SJCRH30 (cell line): ENCODE measurements at regions not wholly inside any gene's neighbourhood (a gene's known extent, or its start where the extent isn't known, plus 50 kb on each side); places are given as distances from the start of the nearest gene placed in this dataset.
"Not testable (repeated sequence)": the region's sequence is repeated elsewhere in the genome, so short reads cannot be mapped to it uniquely, and the experiment has no call there.

Experiments
- DNase-seq, 2 experiments: peaks; one replicate each; pipeline ENCODE4 v3.0.0-alpha.2; 2015 to 2020
- H3K27ac ChIP-seq: fragments of 250-450 bp; sonication (Bioruptor Pico); 2 replicates; pipeline ENCODE4 v1.5.1; 2020; ENCODE audit warnings: mild to moderate bottlenecking, moderate library complexity
- H3K27me3 ChIP-seq: fragments of 250-450 bp; sonication (Bioruptor Pico); 2 replicates; pipeline ENCODE4 v1.5.1; 2020; ENCODE audit warnings: mild to moderate bottlenecking, moderate library complexity
- H3K36me3 ChIP-seq: fragments of 250-450 bp; sonication (Bioruptor Pico); 2 replicates; pipeline ENCODE4 v1.5.1; 2020; ENCODE audit warnings: mild to moderate bottlenecking, moderate library complexity
- H3K4me1 ChIP-seq: fragments of 250-450 bp; sonication (Bioruptor Pico); 2 replicates; pipeline ENCODE4 v1.5.1; 2020; ENCODE audit warnings: mild to moderate bottlenecking, moderate library complexity
- H3K4me3 ChIP-seq: fragments of 250-450 bp; sonication (Bioruptor Pico); 2 replicates; pipeline ENCODE4 v1.5.1; 2020; ENCODE audit warnings: mild to moderate bottlenecking, moderate library complexity
- H3K9me3 ChIP-seq: fragments of 250-450 bp; sonication (Bioruptor Pico); replicated peaks from 2 replicates; pipeline ENCODE4 v1.5.1; 2020; ENCODE audit warnings: mild to moderate bottlenecking, moderate library complexity

DNA sequence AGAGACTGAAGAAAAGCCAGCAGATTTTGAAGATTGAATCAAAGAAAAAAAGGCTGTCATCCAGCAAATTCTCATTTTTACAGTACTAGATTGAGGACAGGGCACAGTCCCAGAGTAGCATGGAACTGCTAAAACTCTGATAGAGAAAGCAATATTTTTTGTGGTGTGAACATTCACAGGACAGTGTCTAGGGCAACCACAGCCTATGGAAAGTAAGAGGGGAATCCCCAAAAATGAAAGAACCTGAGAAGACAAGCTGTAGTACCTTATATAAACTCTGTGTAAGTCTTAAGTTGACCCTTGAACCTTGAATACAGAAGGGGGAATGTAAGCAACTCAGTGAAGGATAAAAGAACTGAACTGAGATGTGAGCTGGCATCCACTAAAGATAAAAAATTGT lies 540.3 kb downstream of the HINT1 start:
- DNase-seq: no peak
- Histone ChIP-seq H3K4me3 (no peak overlapping the region), H3K27me3 (no peaks in the 10 kb centered on the region), H3K36me3 (no peaks in the 10 kb centered on the region), H3K9me3 (no peaks in the 10 kb centered on the region), H3K4me1 (no peaks in the 10 kb centered on the region), H3K27ac (no peak overlapping the region)

DNA sequence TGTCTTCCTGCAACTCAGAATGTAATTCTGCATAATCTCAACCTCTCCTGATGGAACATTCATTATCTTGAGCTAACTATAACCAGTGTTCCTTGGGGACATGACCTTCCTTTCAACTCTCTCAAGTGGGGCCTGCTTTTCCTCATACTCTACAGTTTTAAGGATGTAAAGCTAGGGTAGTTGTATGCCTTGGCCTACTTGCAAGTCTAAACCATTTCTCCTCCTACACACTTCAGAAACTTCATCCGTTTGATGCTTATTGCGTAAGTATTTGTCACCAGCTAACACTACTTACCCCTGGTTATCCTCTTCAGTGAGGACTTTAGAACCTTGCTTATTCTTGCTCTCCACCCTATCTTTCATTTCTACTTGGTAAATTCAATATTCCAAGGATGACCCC lies 548.9 kb downstream of the HINT1 start:
- H3K36me3 ChIP-seq: no peaks in the 10 kb centered on the region
- DNase-seq: no peak
- H3K27ac ChIP-seq: no peak overlapping the region
- no peaks in the 10 kb centered on the region for H3K4me1 ChIP-seq
- H3K27me3 ChIP-seq: no peaks in the 10 kb centered on the region
- H3K4me3 ChIP-seq: no peak overlapping the region
- no peaks in the 10 kb centered on the region; the same call in 1 of the 2 replicates for H3K9me3 ChIP-seq

DNA sequence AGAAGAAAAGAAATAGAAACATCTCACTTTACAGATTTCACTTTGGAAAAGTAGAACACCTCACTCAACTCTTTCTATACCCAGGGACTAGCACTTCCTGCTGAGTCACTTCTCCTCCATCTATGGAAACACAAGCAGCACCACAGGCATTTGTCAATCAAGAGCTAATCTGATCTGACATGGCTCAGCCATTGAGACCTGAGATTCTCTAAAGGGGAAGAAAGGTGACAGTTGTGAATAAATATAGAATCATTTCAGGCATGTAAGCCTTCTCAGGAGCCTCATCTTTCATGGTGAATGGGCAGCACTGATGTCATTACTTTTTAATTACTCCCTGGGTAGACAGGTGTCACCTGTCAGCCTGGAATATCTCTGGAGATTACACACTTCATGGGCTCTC lies 559.8 kb downstream of the HINT1 start:
- H3K27me3 ChIP-seq: no peaks in the 10 kb centered on the region
- no peak overlapping the region for H3K4me3 ChIP-seq
- H3K36me3 ChIP-seq: no peaks in the 10 kb centered on the region
- H3K4me1 ChIP-seq: peaks cover 13% of the 10 kb centered on the region
- peak; percentile 14 to 54 for DNase-seq
- peak overlapping the region; percentile 40; the same call in 1 of the 2 replicates for H3K27ac ChIP-seq
- H3K9me3 ChIP-seq: no peaks in the 10 kb centered on the region

DNA sequence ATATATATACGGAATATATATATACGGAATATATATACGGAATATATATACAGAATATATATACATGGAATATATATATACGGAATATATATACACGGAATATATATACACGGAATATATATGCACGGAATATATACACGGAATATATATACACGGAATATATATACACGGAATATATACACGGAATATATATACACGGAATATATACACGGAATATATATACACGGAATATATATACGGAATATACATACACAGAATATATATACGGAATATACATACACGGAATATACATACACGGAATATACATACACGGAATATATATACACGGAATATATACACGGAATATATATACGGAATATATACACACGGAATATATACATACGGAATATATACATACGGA lies 568.4 kb downstream of the HINT1 start:
- H3K4me1 ChIP-seq, H3K36me3 ChIP-seq, H3K27me3 ChIP-seq, H3K9me3 ChIP-seq, H3K27ac ChIP-seq, H3K4me3 ChIP-seq, DNase-seq: not testable (repeated sequence)

DNA sequence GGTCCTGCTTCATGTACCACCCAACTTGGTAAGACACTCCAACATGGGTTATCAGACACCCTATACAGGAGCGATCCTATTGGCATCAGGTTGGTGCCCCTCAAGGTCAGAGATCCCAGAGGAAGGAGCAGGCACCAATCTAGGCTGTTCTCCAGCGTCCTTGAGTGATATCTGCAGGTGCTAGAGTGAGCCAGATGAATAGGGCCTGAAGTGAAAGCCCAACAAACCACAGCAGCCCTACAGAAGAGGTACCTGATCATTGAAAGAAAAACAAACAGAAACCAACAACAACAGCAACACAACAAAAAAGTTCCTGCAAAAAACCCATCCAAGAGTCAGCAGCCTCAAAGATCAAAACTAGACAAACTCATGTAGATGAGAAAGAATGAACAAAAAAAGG lies 584.8 kb downstream of the HINT1 start:
- DNase-seq: no peak
- Histone ChIP-seq H3K4me3 (no peak overlapping the region), H3K4me1 (no peaks in the 10 kb centered on the region), H3K27me3 (no peaks in the 10 kb centered on the region), H3K27ac (no peak overlapping the region), H3K36me3 (no peaks in the 10 kb centered on the region), H3K9me3 (no peaks in the 10 kb centered on the region)

DNA sequence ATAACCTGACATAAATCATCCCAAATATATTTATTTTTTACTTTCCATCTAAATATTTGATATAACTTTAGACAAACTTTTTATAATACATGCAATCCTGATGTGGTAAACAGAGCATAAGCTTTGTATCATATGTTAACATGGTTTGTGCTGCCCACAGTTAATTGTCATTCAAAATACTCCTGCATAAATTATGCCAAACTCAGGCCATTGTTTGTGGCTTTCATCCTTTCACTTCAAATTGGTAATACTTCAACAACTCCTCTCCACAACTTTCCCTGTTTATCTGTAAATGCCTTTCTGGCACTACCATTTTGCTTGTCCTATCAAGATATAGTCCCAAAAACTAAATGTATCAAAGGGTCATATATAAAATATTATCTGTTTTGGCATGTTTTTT lies 586.7 kb downstream of the HINT1 start:
- no peak for DNase-seq
- Histone ChIP-seq H3K4me3 (no peak overlapping the region), H3K36me3 (no peaks in the 10 kb centered on the region), H3K9me3 (no peaks in the 10 kb centered on the region), H3K4me1 (no peaks in the 10 kb centered on the region; the same call in 1 of the 2 replicates), H3K27me3 (no peaks in the 10 kb centered on the region), H3K27ac (no peak overlapping the region)

DNA sequence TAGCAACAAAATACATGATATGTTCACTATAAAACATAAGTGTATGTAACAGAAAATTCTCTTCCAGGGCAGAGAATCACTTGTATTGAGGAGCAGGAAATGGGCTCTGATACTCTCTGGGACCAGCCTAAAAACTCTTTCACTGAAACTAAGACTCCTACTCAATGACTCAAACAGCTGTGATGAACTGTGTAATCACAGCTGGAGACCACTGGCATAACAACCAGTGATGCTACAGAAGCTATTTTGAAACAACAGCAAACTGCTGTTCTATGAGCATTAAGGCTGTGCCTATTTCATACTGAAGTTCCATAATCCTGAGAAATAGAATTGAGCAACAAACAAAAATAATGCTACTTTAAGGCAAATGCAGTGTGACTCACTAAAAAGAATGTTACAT lies 594.0 kb downstream of the HINT1 start:
- Histone ChIP-seq H3K9me3 (no peaks in the 10 kb centered on the region), H3K36me3 (no peaks in the 10 kb centered on the region), H3K4me1 (no peaks in the 10 kb centered on the region; the same call in 1 of the 2 replicates), H3K27ac (no peak overlapping the region), H3K27me3 (no peaks in the 10 kb centered on the region), H3K4me3 (no peak overlapping the region)
- peak in 1 of 2 experiments; percentile 29 for DNase-seq

DNA sequence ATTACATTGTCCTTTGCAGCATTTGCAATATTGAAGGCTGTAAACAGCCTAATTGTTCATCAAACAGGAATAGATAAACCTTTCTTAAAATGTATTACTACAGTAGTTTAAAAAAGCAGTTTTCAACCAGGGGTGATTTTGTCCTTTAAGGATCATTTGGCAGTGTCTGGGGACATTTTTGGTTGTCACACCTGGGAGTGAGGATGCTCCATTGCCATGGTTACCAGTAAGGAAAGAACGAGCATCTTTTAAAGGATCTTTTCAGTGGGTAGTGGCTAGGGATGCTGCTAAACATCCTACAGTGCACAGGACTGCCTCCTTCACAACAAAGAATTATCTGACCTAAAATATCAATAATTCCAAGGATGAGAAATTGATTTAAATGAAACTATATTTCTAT lies 596.3 kb downstream of the HINT1 start:
- no peak for DNase-seq
- Histone ChIP-seq H3K36me3 (no peaks in the 10 kb centered on the region), H3K4me1 (no peaks in the 10 kb centered on the region), H3K27me3 (no peaks in the 10 kb centered on the region), H3K9me3 (no peaks in the 10 kb centered on the region), H3K27ac (no peak overlapping the region), H3K4me3 (no peak overlapping the region)

DNA sequence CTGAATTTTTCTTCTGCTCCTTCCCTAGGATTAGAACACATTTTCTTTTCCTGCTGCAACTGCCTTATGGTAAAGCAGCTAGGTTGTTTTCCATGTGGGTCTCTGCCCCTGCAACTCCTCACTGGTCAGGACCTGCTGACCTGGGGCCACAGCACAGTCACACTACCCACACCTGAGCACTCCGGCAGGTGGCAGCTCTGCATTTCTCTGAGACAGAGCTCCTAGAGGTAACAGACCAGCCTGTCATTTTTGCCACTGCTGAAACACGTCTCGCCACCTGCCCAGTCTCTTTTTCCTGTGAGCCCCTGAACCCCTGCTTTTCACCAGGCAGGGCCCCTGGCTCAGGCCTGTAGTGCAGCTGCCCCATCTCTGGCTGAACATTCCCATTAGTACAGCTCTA lies 609.6 kb downstream of the HINT1 start:
- H3K36me3 ChIP-seq: no peaks in the 10 kb centered on the region
- no peaks in the 10 kb centered on the region for H3K27me3 ChIP-seq
- DNase-seq: no peak
- H3K4me3 ChIP-seq: no peak overlapping the region
- H3K9me3 ChIP-seq: peaks cover 4% of the 10 kb centered on the region; the same call in 1 of the 2 replicates
- no peak overlapping the region for H3K27ac ChIP-seq
- H3K4me1 ChIP-seq: no peaks in the 10 kb centered on the region

DNA sequence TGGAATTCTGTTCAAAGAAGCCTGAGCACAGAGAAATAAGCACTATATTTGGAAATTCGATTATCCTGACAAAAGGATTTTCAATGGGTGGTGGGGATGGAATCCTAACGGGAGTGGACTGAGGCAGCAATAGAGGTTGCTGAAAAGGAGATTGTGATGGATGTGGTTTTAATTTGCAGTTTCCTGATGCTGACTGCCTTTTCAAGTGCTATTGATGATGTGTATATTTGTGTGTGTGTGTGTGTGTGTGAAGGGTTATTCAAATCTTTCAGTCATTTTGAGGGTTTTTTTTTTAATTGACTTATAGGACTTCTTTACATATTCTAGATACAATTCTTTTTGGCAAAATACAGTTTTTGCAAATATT lies 614.5 kb downstream of the HINT1 start:
- Histone ChIP-seq H3K4me1 (0 out of 2 replicates have a peak, but pooled peaks cover 7% of the 10 kb centered on the region), H3K27ac (no peak overlapping the region), H3K27me3 (no peaks in the 10 kb centered on the region), H3K4me3 (no peak overlapping the region), H3K36me3 (no peaks in the 10 kb centered on the region), H3K9me3 (no peaks in the 10 kb centered on the region)
- no peak for DNase-seq

DNA sequence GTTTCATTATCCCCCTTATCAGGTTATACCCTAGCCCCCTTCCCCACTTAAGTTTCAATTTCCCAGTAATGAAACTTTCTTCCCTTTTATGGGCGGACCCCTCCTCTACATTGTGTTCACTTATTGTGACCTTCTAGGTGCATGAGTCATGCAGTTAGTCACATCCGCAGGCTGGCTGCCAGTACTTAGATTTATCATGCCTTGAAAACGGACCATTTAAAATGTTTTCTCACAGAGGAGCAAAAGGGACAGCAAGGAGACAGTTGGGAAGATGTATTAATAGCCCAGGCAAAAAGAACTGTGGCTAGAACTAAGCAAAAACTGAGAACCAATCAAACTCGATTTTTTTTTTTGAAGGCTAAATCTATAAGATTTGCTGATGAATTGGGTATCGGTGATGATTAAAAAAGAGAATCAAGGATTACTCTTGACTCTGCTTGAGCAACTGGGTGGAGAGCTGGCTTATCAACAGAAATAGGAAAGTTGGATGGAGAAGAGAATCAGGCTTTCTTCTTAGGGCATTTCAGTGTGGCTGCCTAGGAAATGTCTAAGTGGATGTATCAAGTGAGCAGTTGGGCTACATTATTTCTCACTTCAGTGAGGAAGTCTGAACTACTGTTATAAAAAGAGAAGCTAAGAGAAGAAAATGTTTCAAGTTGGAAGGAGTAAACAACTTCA lies 615.0 kb downstream of the HINT1 start:
- peak in 1 of 2 experiments; percentile 30 for DNase-seq
- 0 out of 2 replicates have a peak, but pooled peaks cover 7% of the 10 kb centered on the region for H3K4me1 ChIP-seq
- H3K36me3 ChIP-seq: no peaks in the 10 kb centered on the region
- H3K27ac ChIP-seq: no peak overlapping the region
- H3K4me3 ChIP-seq: no peak overlapping the region
- no peaks in the 10 kb centered on the region for H3K27me3 ChIP-seq
- no peaks in the 10 kb centered on the region for H3K9me3 ChIP-seq

DNA sequence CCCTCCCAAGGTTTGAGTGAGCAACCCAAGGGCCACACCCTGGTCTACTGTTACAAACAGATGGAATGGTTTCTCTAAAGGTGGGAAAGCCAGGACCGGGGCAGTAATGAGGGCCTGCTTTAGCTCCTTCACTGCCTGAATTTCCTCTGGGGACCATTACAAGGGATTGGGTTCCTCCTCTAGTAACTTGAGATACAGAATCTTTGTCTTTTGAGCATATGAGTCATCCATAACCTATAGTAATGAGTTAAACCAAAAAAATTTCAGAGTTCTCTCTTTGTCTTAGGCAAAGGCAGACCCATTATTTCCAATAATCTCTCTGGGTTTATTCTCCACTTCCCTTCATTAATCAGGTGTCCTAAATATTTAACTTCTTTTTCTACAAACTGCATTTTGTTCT lies 618.8 kb downstream of the HINT1 start:
- no peak overlapping the region for H3K27ac ChIP-seq
- peak in 1 of 2 experiments; percentile 11 for DNase-seq
- peaks cover 13% of the 10 kb centered on the region; the same call in 1 of the 2 replicates for H3K4me1 ChIP-seq
- no peak overlapping the region for H3K4me3 ChIP-seq
- no peaks in the 10 kb centered on the region for H3K36me3 ChIP-seq
- no peaks in the 10 kb centered on the region for H3K9me3 ChIP-seq
- H3K27me3 ChIP-seq: no peaks in the 10 kb centered on the region

DNA sequence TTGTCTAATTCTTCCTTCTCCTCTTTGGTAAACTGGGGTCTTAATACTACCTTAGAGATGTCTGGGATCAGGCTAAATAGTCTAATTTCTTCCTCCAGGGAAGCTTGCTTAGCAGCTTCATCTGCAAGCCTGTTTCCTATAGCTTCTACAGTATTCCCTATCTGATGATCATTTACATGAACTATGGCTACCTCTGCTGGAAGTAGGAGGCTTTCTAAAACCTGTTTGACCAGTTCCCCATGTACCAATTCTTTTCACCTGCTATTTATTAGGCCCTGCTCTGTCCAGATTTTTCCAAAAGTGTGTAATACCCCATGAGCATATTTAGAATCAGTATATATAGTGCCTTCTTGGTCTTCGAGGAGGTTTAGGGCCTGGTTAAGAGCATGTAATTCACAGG lies 619.8 kb downstream of the HINT1 start:
- Histone ChIP-seq H3K4me3 (no peak overlapping the region), H3K4me1 (peaks cover 11% of the 10 kb centered on the region; the same call in 1 of the 2 replicates), H3K36me3 (no peaks in the 10 kb centered on the region), H3K9me3 (no peaks in the 10 kb centered on the region), H3K27me3 (no peaks in the 10 kb centered on the region), H3K27ac (no peak overlapping the region)
- DNase-seq: no peak

DNA sequence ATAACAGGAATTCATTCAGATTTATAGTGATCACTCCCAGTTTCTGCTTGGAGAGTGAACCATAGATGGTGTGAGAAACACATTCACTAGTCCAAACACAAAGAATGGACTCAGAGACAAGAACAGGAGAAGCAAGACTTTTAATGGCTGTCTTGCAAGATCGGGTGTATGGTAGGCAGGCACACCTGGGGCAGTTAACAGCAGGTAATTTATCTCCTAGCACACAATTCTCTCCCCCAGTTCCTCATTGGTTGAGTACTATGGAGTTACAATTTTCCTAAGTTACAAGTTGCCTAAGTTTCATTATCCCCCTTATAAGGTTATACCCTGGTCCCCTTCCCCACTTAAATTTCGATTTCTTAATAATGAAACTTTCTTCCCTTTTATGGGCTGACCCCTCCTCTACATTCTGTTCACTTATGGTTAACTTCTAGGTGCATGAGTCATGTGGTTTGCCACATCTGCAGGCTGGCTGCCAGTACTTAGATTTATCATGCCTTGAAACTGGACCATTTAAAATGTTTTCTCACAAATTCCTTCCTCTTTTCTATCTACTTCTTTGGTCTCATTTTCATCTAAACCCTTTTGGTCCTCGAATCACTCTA lies 623.3 kb downstream of the HINT1 start:
- Histone ChIP-seq H3K9me3 (no peaks in the 10 kb centered on the region), H3K36me3 (no peaks in the 10 kb centered on the region), H3K4me3 (no peak overlapping the region), H3K27me3 (no peaks in the 10 kb centered on the region), H3K27ac (no peak overlapping the region), H3K4me1 (peaks cover 15% of the 10 kb centered on the region)
- no peak for DNase-seq

DNA sequence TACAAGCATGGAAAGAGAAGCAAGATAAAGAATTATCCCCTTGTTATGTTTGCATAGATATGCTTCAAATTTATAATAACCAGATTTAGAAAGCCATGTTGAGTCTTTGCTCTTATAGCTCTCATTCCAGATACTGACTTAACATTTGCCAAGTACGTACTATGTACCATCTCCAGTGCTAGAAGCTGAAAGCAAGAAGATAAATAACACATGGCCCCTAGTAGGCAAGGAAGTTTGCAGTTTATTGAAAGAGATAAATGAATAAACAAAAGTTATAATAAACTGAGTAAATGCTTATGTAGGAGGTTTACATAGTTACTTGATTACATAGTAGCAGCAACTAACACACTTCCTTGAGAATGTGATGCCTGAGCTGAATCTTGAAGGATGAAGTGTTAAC lies 628.4 kb downstream of the HINT1 start:
- Histone ChIP-seq H3K36me3 (no peaks in the 10 kb centered on the region), H3K9me3 (no peaks in the 10 kb centered on the region), H3K27ac (no peak overlapping the region), H3K4me1 (peaks cover 10% of the 10 kb centered on the region), H3K27me3 (no peaks in the 10 kb centered on the region), H3K4me3 (no peak overlapping the region)
- no peak for DNase-seq

DNA sequence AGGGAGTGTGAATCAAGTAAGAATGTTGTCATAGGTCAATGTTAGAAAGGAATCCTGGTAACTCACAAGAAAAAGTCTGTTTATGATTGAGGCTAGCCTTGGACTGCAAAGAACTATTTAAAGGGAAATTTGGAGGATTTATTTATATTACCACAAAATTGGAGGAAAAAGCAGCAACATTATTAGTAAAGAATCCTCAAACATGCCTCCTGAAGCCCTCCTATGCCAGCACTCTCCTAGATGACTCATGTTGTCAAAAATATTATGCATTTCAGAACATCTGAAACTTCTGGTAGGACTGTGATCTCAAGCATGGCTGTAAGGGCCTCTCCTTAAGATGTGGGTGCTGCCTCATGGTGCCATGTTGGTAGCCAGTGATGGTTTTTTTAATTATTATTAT lies 628.5 kb downstream of the CHSY3 start:
- Histone ChIP-seq H3K27ac (no peak overlapping the region), H3K4me3 (no peak overlapping the region), H3K4me1 (no peaks in the 10 kb centered on the region), H3K27me3 (no peaks in the 10 kb centered on the region), H3K36me3 (no peaks in the 10 kb centered on the region), H3K9me3 (no peaks in the 10 kb centered on the region)
- no peak for DNase-seq
